GM19351 (cell line): ENCODE measurements at regions not wholly inside any gene's neighbourhood (a gene's known extent, or its start where the extent isn't known, plus 50 kb on each side); places are given as distances from the start of the nearest gene placed in this dataset.
"Not testable (repeated sequence)": the region's sequence is repeated elsewhere in the genome, so short reads cannot be mapped to it uniquely, and the experiment has no call there.

Experiments
- ATAC-seq: cut with Tn5 transposase; IDR thresholded peaks from one replicate; pipeline ENCODE4 v1.9.1; 2021; ENCODE audit warnings: mild to moderate bottlenecking, moderate library complexity; ENCODE audit not compliant: unreplicated experiment

DNA sequence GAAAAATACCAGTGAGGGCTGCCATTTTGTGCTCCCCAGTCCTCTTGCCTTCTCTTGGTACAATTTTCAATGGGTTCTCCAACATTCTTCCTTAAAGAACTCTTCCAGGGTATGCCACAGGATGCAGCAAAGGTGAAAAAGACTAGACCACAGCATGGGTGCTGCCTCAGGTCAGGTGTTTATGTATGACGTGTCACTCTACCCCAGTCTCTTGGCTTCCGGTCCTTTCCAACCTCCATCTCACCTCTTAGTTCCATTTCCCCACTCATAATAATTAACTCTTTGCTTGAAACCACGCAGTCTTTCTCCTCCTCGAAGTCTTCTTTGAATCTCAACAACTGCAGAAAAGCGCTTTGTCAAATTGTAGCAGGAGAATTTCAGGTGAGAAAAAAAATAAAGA is 104.7 kb upstream of the TBC1D5 start:
- no peak for ATAC-seq

DNA sequence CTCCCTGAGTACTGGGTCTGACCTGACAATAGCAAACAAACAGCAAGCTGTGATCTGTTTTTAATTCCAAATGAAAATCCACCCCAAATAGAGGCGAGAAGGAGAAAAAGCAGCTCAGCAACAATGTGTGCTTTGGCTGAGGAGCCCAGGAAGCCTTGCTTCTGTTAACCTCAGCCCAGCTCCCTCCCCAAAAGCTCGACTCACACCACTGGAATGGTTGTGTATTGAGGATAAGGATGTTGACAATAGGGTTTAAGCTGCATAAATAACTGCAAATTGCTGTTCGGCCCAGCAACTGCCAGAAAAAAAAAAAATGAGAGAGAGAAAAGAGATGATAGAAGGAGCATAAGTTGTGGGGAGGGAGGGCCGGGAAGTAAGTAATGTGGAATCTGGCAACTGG is 104.0 kb upstream of the TBC1D5 start:
- no peak for ATAC-seq

- no peak for ATAC-seq
These were observed 102.8 kb upstream of the TBC1D5 start for GRCh38 chr3:17845026-17845812.

- no peak for ATAC-seq
These were observed 101.8 kb upstream of the TBC1D5 start for GRCh38 chr3:17844236-17844635.

DNA sequence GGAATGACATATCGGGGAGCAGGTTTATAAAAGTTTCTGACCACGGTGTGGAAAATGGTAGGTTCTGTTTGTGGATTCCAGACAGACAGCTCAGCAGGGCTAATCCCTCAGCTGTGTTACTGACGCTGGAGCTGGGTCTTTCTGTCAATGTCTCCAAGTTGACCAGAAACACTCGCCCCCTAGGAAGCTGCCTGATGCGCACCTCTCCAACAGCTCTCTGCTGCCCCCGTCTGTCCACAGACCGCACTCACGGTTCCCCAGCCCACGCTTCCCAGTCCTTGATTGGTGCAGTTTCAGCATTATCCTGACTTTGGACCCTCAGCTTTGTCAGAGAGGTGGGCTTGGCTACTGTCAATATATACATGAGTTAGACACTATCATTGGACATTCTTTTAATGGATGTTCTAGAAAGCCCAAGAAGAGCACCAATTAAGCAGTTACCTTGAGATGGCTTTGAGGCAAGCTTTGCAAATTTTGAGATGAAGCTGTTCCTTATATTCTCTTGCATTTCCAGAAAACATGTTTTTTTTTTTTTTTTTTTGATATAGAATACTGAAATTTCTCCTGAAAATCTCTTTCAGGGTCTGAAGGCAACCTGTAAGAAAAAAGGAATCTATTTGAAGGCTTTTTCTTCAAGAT is 98.9 kb upstream of the TBC1D5 start:
- peak; percentile 94 for ATAC-seq

DNA sequence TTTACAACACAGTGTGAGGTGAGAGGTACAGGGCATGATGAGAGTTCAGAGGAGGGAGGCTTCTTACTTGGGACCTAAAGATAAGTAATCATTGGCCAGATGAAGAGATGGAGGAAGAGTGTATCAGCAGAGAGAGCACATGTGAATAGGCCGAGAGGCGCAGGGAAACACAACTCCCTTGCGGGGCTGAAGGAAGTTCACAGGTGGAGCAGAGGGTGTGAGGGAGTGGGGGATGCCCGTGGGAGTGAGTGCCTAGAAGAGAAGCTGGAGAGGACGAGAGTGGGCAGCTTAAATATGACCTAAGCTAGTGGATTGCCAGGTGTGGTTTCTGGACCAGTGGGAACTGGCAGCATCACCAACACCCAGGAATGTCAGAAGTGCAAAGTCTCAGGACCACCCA is 98.2 kb upstream of the TBC1D5 start:
- no peak for ATAC-seq

- no peak for ATAC-seq
These were observed 97.7 kb upstream of the TBC1D5 start for GRCh38 chr3:17840126-17840525.

DNA sequence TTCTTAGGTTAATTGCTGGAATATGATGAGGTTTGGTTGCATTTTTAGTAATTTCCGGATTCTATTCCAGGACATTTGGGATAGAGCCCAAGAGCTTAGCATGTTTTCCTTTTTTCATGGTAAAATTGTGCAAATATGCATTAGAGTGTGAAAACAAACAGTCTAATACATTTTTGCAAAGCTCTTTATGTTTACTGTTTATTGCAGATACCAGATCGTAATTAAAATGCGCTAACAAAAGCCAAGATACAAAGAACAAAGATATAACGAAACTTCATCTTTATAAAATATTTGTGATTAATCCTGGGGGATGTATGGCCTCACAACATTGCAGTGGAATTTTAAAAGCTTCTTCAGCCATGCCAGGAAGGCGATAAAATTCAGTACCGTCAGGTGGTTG is 94.5 kb upstream of the TBC1D5 start:
- no peak for ATAC-seq

DNA sequence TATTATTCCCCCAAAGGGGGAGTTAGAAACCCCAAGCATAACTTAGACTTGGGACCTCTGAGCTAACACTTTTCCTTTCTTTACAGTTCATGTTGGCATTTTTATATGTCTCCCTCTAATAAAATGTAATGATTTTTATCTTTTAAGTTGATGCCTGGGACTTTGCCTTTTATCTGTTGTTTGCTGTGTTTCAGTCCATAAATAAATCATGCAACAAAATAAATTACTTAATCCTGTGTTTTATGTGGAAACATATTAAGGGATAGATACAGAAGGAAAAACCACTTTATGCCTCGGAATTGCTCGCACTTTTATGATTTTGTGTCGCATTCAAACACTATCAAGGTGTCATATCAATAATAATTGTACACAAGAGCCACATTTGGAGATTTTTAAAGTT is 93.7 kb upstream of the TBC1D5 start:
- no peak for ATAC-seq

DNA sequence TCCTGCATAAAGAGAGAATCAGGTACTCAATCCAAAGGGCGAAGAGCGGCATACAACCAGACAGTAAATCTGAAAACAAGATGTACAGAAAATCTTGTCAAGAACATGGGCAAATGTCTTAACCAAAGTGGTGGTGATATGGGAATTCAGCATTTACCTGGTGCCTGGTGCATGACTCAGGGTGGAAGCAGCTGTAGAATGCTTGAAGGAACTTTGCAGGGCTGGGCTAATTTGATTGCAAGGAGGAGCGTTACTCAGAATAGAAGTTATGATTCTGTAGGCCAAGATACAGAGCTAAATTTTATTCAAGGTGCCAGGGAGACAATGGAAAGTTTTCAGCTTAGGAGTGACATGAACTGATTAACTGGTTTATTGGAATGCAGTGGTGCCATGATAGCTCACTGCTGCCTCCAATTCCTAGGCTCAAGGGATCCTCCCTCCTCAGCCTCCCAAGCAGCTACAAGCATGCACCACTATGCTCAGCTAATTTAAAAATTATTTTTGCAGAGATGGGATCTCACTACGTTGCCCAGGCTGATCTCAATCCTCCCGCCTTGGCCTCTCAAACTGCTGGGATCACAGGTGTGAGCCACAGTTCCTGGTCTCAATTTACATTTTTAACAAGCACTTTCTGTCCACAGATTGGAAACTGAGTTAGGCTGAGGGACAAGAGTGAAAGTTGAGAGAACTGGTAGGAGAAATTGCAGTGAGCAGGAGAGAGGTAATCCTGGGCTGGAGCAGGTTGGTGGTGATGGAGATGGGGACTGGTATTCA is 91.5 kb upstream of the TBC1D5 start:
- ATAC-seq = no peak

DNA sequence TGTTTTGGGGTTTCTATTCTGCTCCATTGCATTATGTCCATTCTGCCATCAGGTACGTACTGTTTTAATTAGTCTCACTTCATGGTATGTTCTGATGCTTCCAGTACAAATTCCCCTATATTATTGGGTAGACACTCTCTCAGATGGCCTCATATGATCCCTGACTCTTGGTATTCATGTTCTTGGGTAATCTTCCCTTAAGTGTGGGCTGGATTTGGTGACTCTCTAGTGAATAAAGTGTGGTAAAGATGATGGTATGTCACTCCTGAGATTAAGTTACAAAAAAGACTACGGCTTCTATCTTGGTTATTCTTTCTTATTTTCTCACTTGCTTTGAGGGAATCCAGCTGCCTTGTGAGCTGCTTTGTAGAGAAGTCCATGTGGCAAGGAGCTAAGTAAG is 89.6 kb upstream of the TBC1D5 start:
- ATAC-seq = no peak

DNA sequence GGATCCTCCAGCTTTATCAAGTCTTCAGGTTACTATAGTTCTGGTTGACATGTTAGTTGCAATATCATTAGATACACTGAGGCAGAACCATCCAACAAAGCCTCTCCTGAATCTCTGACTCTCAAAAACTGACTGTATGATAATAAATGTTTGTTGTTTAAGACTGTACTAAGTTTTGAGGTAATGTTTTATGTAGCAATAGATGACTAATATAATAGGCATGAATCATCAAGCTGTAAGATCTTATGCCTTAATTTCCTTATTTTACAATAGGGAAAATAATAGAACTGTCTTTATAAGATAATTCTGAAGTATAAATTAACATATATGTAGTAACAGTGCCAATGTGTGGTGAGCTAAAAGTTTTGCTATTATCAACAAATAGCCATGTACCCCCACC is 88.9 kb upstream of the TBC1D5 start:
- ATAC-seq = no peak

DNA sequence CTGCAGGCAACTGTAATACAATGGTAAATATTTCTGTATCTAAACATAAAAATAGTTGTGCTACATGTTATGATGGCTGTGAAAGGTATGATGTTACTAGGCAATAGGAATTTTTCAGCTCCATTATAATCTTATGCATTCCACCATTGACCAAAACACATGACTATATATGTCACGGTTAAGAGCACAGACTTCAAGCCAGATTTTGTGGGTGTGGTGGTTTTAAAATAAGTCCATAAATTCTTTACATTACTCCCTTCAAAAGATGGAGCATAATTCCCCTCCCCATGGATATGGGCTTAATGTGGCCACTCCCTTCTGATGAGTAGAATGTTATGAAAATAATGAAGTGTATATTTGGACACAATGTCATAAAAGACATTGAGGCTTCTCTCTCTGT is 88.4 kb upstream of the TBC1D5 start:
- no peak for ATAC-seq

DNA sequence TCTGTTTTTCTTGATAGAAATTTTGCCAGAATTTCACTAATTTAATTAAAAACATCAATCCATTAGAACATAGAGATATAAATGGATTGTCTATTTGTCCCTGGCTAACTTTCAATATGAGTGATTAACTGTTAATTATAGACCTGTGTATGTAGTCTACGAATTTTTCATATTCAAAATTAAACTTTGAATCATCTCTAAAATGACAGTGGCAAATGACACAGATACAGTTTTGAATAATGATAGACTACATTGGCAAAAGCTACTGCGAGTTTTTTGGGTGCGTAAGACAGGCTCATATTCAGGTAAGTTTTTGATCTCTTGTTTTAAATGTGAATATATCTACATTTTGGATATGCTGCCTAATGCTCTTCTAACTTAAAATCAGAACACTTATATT is 86.0 kb upstream of the TBC1D5 start:
- no peak for ATAC-seq

- no peak for ATAC-seq
These were observed 82.9 kb upstream of the TBC1D5 start for GRCh38 chr3:17825298-17825697.

- no peak for ATAC-seq
These were observed 81.4 kb upstream of the TBC1D5 start for GRCh38 chr3:17823816-17824215.

DNA sequence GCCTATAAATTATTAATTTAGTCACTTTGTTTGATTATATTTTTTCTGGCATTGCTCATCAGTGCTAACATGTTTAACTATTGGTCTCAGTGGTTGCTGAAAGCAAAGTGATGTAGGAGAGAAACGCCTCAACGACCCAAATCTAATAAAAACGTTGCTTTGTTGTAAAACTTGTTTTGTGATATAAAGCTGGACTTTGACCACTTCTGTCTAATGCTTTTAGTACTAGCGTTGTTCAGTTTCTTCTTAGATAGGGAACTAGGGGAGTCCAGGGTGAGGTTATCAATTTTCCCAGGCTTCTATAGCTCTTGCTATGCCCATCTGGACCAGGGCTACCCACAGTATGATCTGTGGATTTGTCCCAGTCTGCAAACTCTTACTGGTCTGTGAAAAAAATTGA is 80.6 kb upstream of the TBC1D5 start:
- ATAC-seq = no peak

DNA sequence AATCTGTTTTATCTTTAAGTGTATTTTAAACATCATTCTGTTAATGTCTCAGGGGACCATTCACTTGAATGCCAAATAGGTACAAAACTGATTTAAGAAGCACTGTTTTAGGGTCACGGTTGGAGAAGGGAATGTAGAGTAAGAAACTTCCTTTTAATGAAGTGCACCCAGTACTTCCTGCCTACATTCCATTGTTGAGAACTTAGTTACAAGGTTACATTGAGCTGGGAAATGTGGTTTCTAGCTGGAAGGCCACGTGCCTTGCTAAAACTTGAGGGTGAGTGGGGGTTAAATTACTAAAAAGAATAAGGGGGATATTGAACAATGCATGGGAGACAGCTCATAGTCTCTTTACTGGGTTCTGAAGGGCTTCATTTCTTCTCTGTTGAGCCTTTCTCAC is 78.3 kb upstream of the TBC1D5 start:
- no peak for ATAC-seq

- ATAC-seq = no peak
These were observed 77.8 kb upstream of the TBC1D5 start for GRCh38 chr3:17820275-17820674.

- ATAC-seq = not testable (repeated sequence)
These were observed 75.5 kb upstream of the TBC1D5 start for GRCh38 chr3:17817973-17818372.

DNA sequence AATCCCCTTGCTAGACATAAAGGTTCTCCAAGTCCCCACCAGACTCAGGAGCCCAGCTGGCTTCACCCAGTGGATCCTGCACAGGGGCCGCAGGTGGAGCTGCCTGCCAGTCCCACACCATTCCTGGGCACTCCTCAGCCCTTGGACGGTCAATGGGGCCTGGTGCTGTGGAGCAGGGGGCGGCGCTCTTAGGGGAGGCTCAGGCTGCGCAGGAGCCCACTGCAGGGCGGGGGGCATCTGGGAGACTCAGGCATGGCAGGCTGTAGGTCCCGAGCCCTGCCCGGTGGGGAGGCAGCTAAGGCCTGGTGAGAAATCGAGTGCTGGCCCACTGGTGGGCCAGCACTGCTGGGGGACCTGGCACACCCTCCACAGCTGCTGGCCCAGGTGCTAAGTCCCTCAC is 75.1 kb upstream of the TBC1D5 start:
- ATAC-seq = no peak

- ATAC-seq = not testable (repeated sequence)
These were observed 74.4 kb upstream of the TBC1D5 start for GRCh38 chr3:17816839-17817238.
